B cell (primary cell): ENCODE measurements at regions not wholly inside any gene's neighbourhood (a gene's known extent, or its start where the extent isn't known, plus 50 kb on each side); places are given as distances from the start of the nearest gene placed in this dataset.

ENCODE experiments used
- CTCF ChIP-seq: fragments of 200-600 bp; IDR thresholded peaks from one replicate; pipeline ENCODE4 v1.8.0; 2022; ENCODE audit warnings: antibody characterized with exemption, mild to moderate bottlenecking
- EZH2 ChIP-seq: IDR thresholded peaks from 2 replicates; pipeline ENCODE4 v1.6.1; 2012; ENCODE audit warnings: borderline replicate concordance, low read depth, mild to moderate bottlenecking, moderate library complexity, low read length; ENCODE audit not compliant: insufficient read depth, poor library complexity, severe bottlenecking

DNA sequence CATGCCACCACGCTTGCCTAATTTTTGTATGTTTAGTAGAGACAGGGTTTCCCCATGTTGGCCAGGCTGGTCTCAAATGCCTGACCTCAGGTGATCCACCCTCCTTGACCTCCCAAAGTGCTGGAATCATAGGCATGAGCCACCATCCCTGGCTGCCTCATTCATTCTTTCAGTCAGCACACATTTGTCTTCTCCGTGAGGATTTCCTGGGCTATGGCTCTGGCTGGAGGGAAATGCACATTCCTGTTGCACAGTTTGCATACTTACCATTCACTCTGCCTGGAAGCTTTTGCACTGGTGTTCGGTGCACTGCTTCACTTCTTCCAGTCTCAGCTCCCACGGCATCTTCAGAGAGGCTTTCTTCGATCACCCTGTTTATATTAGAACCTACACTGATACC lies 267.8 kb downstream of the STIM2 start:
- TF ChIP-seq CTCF (no peak), EZH2 (no peak)
